ENCODE measurements at regions not wholly inside any gene's neighbourhood (a gene's known extent, or its start where the extent isn't known, plus 50 kb on each side); places are given as distances from the start of the nearest gene placed in this dataset.
A peak's percentile ranks its signal among the peaks of the same experiment; 100 is the strongest.
"Not testable (repeated sequence)": the region's sequence is repeated elsewhere in the genome, so short reads cannot be mapped to it uniquely, and the experiment has no call there.

- DNase-seq: no peak
Observed at GRCh38 chr4:85106166-85106565, 139.7 kb upstream of the WDFY3 start.

GRCh38 chr4:85106805-85107336, 140.4 kb upstream of the WDFY3 start:
- no peak for DNase-seq

- no peak for DNase-seq
Observed at GRCh38 chr4:85107553-85107952, 141.1 kb upstream of the WDFY3 start.

- no peak for DNase-seq
Observed at GRCh38 chr4:85113706-85114105, 147.2 kb upstream of the WDFY3 start.

- no peak for DNase-seq
Observed at GRCh38 chr4:85114526-85114925, 148.0 kb upstream of the WDFY3 start.

- DNase-seq: no peak
Observed at GRCh38 chr4:85116008-85116407, 149.5 kb upstream of the WDFY3 start.

- no peak for DNase-seq
Observed at GRCh38 chr4:85125688-85126087, 159.2 kb upstream of the WDFY3 start.

GRCh38 chr4:85126991-85127591, 160.6 kb upstream of the WDFY3 start:
- DNase-seq: no peak

- peak; percentile 14 for DNase-seq
Observed at GRCh38 chr4:85127653-85128052, 161.2 kb upstream of the WDFY3 start.

- DNase-seq: no peak
Observed at GRCh38 chr4:85128246-85129204, 162.0 kb upstream of the WDFY3 start.

GRCh38 chr4:85129354-85130125, 163.1 kb upstream of the WDFY3 start:
- not testable (repeated sequence) for DNase-seq

GRCh38 chr4:85132117-85132516, 165.6 kb upstream of the WDFY3 start:
- DNase-seq: no peak

- DNase-seq: no peak
Observed at GRCh38 chr4:85132570-85132969, 166.1 kb upstream of the WDFY3 start.

GRCh38 chr4:85139749-85140148, 173.3 kb upstream of the WDFY3 start:
- DNase-seq: not testable (repeated sequence)

GRCh38 chr4:85142451-85142850, 176.0 kb upstream of the WDFY3 start:
- no peak for DNase-seq

- DNase-seq: peak; percentile 70
Observed at GRCh38 chr4:85147481-85148076, 181.1 kb upstream of the WDFY3 start.

- no peak for DNase-seq
Observed at GRCh38 chr4:85149676-85150075, 183.2 kb upstream of the WDFY3 start.

- no peak for DNase-seq
Observed at GRCh38 chr4:85151371-85151770, 184.9 kb upstream of the WDFY3 start.

GRCh38 chr4:85151786-85152185, 185.3 kb upstream of the WDFY3 start:
- DNase-seq: no peak

- DNase-seq: no peak
Observed at GRCh38 chr4:85152480-85152879, 186.0 kb upstream of the WDFY3 start.

- no peak for DNase-seq
Observed at GRCh38 chr4:85153221-85153620, 186.7 kb upstream of the WDFY3 start.

- DNase-seq: no peak
Observed at GRCh38 chr4:85154591-85154990, 188.1 kb upstream of the WDFY3 start.

Data from left kidney (tissue), 1 donor.